Activated CD4-positive, alpha-beta T cell treated with anti-CD3 and anti-CD28 coated beads for 36 hours (primary cell): ENCODE measurements at regions not wholly inside any gene's neighbourhood (a gene's known extent, or its start where the extent isn't known, plus 50 kb on each side); places are given as distances from the start of the nearest gene placed in this dataset.
A peak's percentile ranks its signal among the peaks of the same experiment; 100 is the strongest.
"Not testable (repeated sequence)": the region's sequence is repeated elsewhere in the genome, so short reads cannot be mapped to it uniquely, and the experiment has no call there.

ENCODE experiments used
- ATAC-seq: fragments of 200-7000 bp; cut with Tn5 transposase; one replicate; pipeline ENCODE4 v1.10.0; 2021; ENCODE audit warnings: mild to moderate bottlenecking, moderate library complexity
- CTCF ChIA-PET: fragments of 350-600 bp; sonication (Branson Sonifier 250); formaldehyde crosslinking; loops from one replicate; lab custom pipeline; 2021; ENCODE audit warnings: antibody characterized with exemption; lab: Charles Lee
- POLR2A ChIA-PET: fragments of 350-600 bp; sonication (Branson Sonifier 250); formaldehyde crosslinking; loops from one replicate; lab custom pipeline; 2021; ENCODE audit warnings: antibody characterized with exemption, inconsistent platforms; lab: Charles Lee
- DNase-seq: peaks from one replicate; pipeline ENCODE4 v3.0.0-alpha.2; 2020
- H3K27ac Mint-ChIP-seq: one replicate; pipeline ENCODE4 v1.8.0; 2021; ENCODE audit warnings: mixed read lengths
- H3K27me3 Mint-ChIP-seq: one replicate; pipeline ENCODE4 v1.8.0; 2021; ENCODE audit warnings: mixed read lengths
- H3K36me3 Mint-ChIP-seq: one replicate; pipeline ENCODE4 v1.8.0; 2021; ENCODE audit warnings: low read depth, mixed read lengths
- H3K4me1 Mint-ChIP-seq: one replicate; pipeline ENCODE4 v1.8.0; 2021; ENCODE audit warnings: mixed read lengths
- H3K4me3 Mint-ChIP-seq: one replicate; pipeline ENCODE4 v1.8.0; 2021; ENCODE audit warnings: mild to moderate bottlenecking, moderate library complexity, mixed read lengths
- H3K9me3 Mint-ChIP-seq: one replicate; pipeline ENCODE4 v1.8.0; 2021; ENCODE audit warnings: low read depth, mixed read lengths
- intact Hi-C, 2 experiments: fragments of 100-400 bp; cut with DNase I in 1 of 2; cut with micrococcal nuclease in 1 of 2; formaldehyde crosslinking; loops; one replicate each; pipeline versions ENCODE4 v1.14.2 to v1.15.1; 2022 to 2024; cut with DNase I, micrococcal nuclease

DNA sequence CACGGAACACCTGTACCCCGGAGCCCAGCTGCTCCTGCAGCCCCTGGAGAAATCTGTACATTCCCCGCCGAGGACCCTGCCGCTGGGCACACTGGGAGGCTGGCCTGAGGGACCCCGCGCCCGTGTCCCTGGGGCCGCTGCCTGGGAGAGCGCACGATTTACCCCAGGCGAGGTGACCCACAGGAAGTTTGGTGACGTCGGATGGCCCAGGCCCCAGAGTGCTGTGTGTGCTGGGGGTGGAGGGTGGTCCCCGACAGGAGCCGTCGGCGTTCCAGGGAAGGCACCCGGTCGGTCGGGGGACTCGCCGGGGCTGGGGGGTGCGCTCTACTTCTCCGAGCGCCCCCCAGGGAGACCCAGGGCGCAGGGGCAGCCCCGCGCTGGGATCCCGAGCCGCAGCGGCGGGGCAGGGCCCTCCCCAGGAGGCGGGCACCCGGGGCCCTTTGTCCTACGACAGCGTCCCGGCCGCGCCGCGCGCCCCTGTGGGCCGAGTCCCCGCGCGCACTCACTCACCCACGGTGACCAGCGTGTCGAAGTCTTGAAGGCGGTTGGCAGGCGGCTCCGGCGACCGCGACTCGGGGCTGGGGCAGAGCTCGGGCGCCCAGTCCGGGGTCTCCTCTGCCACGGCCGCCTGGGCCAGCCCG, 167.9 kb upstream of the PRKX start:
- H3K4me3 Mint-ChIP-seq, DNase-seq, H3K27ac Mint-ChIP-seq, POLR2A ChIA-PET, H3K27me3 Mint-ChIP-seq, H3K4me1 Mint-ChIP-seq, H3K9me3 Mint-ChIP-seq, H3K36me3 Mint-ChIP-seq, CTCF ChIA-PET, intact Hi-C loops, ATAC-seq: not testable (repeated sequence)

DNA sequence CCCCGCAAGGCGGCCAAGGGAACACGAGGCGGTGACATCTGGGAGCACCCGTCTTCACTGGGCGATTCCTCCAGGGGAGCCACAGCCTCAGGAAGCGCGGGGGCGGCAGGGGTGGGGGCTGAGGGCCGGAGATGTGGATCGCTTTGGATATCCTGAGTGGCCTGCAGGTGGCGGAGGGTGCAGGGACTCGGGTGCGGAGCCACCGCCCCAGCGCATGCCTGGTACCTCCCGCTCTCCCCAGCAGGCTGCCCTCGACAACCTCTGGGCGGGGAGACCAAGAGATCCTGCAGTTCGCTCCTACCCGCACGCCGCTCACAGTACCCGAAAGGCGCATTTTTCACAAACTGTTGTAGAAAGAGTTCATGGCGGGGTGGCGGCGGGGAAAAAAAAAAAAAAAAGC, 162.9 kb upstream of the PRKX start:
- intact Hi-C loops, POLR2A ChIA-PET, CTCF ChIA-PET, ATAC-seq, H3K9me3 Mint-ChIP-seq, H3K4me3 Mint-ChIP-seq, DNase-seq, H3K27ac Mint-ChIP-seq, H3K4me1 Mint-ChIP-seq, H3K27me3 Mint-ChIP-seq, H3K36me3 Mint-ChIP-seq: not testable (repeated sequence)

DNA sequence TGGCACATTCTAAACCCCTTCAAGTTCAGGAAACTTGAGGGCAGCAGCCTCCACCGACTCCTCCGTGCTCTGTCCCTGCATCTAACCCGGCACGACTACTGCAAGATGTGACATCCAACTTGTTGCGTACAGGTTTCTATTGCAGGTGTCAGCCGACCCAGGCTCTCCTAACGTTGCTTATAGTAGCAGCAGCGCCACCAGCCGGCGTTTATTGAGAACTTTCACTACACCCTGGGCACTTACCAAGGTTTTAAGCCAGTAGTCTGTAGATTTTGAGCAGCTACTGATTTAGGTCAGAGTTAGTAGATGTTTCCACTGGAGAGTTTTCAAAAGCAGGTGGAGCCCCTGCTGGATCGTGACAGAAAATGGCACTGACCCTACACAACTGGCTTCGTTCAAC, 162.2 kb upstream of the PRKX start:
- H3K4me1 Mint-ChIP-seq, ATAC-seq, H3K36me3 Mint-ChIP-seq, H3K27me3 Mint-ChIP-seq, CTCF ChIA-PET, intact Hi-C loops, POLR2A ChIA-PET, DNase-seq, H3K9me3 Mint-ChIP-seq, H3K4me3 Mint-ChIP-seq, H3K27ac Mint-ChIP-seq: not testable (repeated sequence)

DNA sequence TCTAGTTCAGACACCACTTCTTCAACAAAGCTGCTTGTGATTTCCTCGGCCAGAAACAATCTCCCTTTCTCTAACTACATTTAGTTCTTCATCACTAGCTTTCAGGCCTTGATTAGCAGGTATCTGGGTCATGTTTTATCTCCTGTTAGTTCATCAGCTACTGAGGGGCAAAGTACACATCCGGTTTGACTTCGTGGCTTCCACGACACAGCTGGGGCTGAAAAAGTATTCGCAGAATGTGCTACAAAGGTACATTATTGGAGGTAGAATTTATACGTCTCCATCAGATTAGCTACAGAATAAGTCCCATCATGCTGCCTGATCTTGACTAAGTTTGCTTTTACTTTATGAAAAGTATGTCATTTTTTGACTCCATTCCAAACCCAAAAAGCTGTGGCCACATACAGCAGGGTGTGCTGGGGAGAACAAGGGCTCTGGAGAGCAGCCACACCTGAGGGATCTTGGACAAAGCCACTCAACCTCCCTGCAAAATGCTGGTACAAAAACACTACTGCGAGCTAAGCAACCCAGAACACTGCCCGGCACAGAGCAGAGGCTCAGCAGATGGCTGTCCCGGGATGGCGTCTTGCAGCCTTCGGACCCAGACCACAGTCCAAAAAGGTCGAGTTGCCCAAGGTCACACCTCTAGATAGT, 158.9 kb upstream of the PRKX start:
- H3K27ac Mint-ChIP-seq, intact Hi-C loops, POLR2A ChIA-PET, H3K27me3 Mint-ChIP-seq, H3K4me1 Mint-ChIP-seq, H3K36me3 Mint-ChIP-seq, DNase-seq, H3K4me3 Mint-ChIP-seq, CTCF ChIA-PET, H3K9me3 Mint-ChIP-seq, ATAC-seq: not testable (repeated sequence)

DNA sequence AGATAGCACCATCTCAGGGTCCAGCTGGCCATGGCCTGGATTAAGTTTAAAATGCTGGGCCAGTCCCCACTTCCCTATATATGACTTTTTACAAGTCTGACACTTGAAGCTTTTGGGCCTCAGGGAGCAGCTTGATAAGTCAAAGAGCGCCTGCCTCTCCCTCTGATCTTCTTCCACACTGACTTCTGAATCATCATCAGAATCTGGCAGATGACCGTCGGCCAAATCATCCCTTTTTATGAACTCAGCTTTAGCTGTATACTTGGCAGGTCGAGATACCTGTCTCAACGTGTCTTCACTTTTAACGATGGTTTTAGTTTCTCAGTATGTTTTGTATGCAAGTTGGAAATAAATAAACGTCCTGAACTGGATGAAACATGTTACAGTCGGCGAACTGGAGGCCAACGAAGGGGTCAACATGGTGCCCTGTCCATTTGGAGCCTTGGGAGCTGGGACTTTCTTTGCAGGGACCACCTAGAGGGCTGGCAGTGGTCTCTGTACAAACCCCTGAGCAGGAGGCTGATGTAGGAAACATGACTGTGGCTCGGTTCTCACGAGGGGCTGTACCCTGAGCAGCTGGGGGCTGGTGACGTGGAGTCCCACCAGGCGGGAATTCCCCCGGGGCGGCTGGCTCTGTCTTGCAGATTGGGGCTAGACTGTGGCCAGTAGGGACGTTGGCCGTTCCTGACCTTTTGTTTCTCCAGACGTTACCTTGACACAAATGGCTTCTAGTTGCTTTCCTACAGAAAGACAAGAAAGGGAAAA, 153.8 kb upstream of the PRKX start:
- POLR2A ChIA-PET, DNase-seq, intact Hi-C loops, H3K4me3 Mint-ChIP-seq, H3K4me1 Mint-ChIP-seq, H3K9me3 Mint-ChIP-seq, H3K27me3 Mint-ChIP-seq, ATAC-seq, CTCF ChIA-PET, H3K36me3 Mint-ChIP-seq, H3K27ac Mint-ChIP-seq: not testable (repeated sequence)

DNA sequence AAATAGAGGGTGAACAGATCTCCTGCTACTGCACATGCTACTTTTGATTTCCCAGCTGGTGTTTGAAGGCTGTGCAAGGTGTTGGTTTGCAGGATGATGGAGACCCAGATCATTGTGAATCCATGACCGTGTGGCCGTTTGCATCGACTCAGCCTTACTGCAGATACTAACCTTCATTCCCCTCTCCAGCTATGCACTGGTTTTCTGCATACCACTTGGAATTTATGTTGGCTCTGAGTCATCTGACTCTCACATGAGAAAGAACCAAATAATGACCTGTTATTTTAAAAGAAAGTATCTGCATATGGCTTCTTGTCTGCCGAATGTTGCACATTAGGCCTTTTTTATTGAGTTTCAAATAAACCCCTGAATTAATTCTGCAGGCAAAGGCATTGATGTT, 144.9 kb upstream of the PRKX start:
- H3K4me3 Mint-ChIP-seq, H3K36me3 Mint-ChIP-seq, H3K9me3 Mint-ChIP-seq, H3K4me1 Mint-ChIP-seq, intact Hi-C loops, DNase-seq, POLR2A ChIA-PET, ATAC-seq, H3K27ac Mint-ChIP-seq, H3K27me3 Mint-ChIP-seq, CTCF ChIA-PET: not testable (repeated sequence)

DNA sequence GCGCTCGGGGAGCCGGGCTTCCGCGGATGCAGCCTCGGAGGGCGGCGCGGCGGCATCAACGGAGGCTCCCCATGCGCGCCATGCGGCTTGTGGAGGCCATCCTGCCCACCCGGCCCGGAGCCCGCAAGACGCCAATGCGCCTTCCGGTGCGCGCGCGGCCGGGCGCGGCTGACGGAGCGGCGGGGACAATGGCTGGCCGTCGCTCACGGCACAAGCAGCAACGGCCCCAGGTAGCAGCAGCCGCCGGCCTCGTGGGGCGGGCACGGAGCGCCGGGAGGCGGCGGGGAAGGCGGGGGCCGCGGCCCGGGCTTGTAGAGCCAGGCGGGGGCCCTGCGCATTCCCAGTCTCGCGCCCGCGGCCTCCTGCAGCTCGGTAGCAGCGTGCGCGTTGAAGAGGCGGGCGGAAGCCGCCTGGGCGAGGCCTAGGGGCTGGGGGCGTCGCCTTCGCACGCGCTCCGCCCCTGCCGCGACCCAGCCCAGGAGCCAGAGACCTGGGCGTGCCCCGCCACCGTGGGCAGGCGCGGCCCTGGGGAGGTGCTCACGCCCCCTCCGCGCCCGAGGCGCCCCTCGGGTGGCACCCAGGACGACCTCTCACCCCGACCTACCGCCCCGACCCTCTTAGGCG, 130.2 kb upstream of the PRKX start:
- H3K4me1 Mint-ChIP-seq, H3K4me3 Mint-ChIP-seq, H3K27ac Mint-ChIP-seq, H3K27me3 Mint-ChIP-seq, H3K36me3 Mint-ChIP-seq, H3K9me3 Mint-ChIP-seq, DNase-seq, POLR2A ChIA-PET, intact Hi-C loops, CTCF ChIA-PET: not testable (repeated sequence)
- peak; percentile 96 for ATAC-seq

DNA sequence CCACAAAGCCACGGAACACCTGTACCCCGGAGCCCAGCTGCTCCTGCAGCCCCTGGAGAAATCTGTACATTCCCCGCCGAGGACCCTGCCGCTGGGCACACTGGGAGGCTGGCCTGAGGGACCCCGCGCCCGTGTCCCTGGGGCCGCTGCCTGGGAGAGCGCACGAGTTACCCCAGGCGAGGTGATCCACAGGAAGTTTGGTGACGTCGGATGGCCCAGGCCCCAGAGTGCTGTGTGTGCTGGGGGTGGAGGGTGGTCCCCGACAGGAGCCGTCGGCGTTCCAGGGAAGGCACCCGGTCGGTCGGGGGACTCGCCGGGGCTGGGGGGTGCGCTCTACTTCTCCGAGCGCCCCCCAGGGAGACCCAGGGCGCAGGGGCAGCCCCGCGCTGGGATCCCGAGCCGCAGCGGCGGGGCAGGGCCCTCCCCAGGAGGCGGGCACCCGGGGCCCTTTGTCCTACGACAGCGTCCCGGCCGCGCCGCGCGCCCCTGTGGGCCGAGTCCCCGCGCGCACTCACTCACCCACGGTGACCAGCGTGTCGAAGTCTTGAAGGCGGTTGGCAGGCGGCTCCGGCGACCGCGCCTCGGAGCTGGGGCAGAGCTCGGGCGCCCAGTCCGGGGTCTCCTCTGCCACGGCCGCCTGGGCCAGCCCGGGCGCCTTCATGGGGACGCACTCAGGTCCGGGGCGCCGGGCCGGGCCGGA, 129.5 kb upstream of the PRKX start:
- H3K27me3 Mint-ChIP-seq, H3K36me3 Mint-ChIP-seq, H3K9me3 Mint-ChIP-seq, POLR2A ChIA-PET, H3K27ac Mint-ChIP-seq, H3K4me3 Mint-ChIP-seq, intact Hi-C loops, H3K4me1 Mint-ChIP-seq, CTCF ChIA-PET, DNase-seq: not testable (repeated sequence)
- ATAC-seq, result peak; percentile 40

DNA sequence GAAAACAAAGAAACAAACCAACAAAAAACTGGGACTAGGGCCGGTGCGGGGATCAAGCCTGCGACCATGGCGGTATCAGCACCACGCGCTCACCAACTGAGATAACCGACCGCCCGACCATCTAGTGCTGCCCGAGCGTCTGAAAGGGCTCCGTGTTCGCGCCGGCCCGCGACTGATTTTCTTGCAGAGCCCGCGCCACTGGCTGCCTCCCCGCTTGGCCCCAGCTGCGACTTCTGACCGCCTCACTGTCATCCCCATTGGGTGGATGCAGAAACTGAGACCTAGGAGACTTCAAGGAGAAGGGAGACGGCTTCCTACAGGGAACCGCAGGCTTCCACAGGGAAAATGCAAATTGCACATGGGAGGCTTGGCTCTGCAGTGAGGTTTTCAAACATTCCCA, 125.3 kb upstream of the PRKX start:
- DNase-seq, H3K4me3 Mint-ChIP-seq, H3K4me1 Mint-ChIP-seq, H3K27ac Mint-ChIP-seq, ATAC-seq, CTCF ChIA-PET, H3K9me3 Mint-ChIP-seq, H3K27me3 Mint-ChIP-seq, POLR2A ChIA-PET, intact Hi-C loops, H3K36me3 Mint-ChIP-seq: not testable (repeated sequence)

DNA sequence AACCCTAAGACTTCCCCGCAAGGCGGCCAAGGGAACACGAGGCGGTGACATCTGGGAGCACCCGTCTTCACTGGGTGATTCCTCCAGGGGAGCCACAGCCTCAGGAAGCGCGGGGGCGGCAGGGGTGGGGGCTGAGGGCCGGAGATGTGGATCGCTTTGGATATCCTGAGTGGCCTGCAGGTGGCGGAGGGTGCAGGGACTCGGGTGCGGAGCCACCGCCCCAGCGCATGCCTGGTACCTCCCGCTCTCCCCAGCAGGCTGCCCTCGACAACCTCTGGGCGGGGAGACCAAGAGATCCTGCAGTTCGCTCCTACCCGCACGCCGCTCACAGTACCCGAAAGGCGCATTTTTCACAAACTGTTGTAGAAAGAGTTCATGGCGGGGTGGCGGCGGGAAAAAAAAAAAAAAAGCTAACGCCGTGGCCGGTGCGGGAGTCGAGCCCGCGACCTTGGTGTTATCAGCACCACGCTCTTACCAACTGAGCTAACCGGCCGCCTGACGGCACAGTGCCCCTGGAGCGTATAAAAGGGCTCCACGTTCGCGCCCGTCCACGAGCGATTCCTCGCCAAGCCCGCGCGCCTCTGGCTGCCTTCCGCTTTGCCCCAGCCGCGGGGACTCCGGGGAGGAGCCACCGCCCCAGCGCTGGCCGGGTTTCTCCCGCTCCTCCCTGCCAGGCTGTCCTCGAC, 124.7 kb upstream of the PRKX start:
- ATAC-seq, H3K36me3 Mint-ChIP-seq, H3K9me3 Mint-ChIP-seq, H3K27me3 Mint-ChIP-seq, DNase-seq, H3K4me3 Mint-ChIP-seq, H3K27ac Mint-ChIP-seq, intact Hi-C loops, CTCF ChIA-PET, POLR2A ChIA-PET, H3K4me1 Mint-ChIP-seq: not testable (repeated sequence)

DNA sequence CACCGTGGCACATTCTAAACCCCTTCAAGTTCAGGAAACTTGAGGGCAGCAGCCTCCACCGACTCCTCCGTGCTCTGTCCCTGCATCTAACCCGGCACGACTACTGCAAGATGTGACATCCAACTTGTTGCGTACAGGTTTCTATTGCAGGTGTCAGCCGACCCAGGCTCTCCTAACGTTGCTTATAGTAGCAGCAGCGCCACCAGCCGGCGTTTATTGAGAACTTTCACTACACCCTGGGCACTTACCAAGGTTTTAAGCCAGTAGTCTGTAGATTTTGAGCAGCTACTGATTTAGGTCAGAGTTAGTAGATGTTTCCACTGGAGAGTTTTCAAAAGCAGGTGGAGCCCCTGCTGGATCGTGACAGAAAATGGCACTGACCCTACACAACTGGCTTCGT, 123.8 kb upstream of the PRKX start:
- not testable (repeated sequence) for H3K9me3 Mint-ChIP-seq

More for the DNA sequence above, 123.8 kb upstream of the PRKX start:
- ATAC-seq, H3K36me3 Mint-ChIP-seq, H3K27me3 Mint-ChIP-seq, H3K27ac Mint-ChIP-seq, H3K4me1 Mint-ChIP-seq, intact Hi-C loops, DNase-seq, POLR2A ChIA-PET, CTCF ChIA-PET, H3K4me3 Mint-ChIP-seq: not testable (repeated sequence)
